Non-pigmented ciliary epithelial cell (primary cell): ENCODE measurements at regions not wholly inside any gene's neighbourhood (a gene's known extent, or its start where the extent isn't known, plus 50 kb on each side); places are given as distances from the start of the nearest gene placed in this dataset.
"Not testable (repeated sequence)": the region's sequence is repeated elsewhere in the genome, so short reads cannot be mapped to it uniquely, and the experiment has no call there.

Experiments
- DNase-seq: peaks from one replicate; pipeline ENCODE4 v3.0.0-alpha.2; 2010; ENCODE audit warnings: low read depth

DNA sequence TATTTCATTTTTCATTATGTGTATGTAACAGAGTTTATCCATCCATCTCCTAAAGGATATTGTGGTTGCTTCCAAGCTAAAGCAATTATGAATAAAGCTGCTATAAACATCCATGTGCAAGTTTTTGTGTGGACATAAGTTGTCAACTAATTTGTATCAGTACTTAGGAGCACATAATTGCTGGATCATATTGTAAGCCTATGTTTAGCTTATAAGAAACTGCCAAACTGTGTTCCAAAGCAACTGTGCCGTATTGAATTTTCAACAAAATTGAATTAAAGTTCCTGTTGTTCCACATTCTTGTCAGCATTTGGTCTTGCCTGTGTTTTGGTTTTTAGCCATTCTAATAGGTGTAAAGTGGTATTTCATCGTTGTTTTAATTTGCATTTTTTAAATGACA lies 416.9 kb downstream of the SLC6A15 start:
- no peak for DNase-seq

DNA sequence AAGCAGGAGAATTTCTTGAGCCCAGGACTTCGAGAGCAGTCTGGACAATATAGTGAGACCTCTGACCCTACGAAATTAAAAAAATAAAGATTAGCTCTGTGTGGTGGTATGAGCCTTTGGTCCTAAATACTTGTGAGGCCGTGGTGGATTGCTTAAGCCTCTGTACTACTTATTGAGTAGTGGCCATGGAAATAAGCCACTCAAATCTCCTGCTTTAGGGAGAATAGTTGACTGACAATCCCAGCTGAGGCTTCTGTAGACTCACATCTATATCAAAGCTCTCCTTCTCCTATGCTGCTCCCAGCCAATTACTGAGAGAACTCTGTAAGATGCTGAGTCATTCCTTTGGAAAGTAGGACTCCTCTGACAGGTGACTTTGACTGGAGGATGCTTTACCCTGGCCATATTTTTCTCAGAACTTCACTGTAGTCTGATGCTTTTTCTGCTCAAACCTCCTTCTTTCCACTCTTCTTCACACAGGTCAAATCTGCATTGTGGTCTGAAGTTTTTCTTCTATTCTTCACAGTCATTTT lies 420.2 kb downstream of the SLC6A15 start:
- no peak for DNase-seq

DNA sequence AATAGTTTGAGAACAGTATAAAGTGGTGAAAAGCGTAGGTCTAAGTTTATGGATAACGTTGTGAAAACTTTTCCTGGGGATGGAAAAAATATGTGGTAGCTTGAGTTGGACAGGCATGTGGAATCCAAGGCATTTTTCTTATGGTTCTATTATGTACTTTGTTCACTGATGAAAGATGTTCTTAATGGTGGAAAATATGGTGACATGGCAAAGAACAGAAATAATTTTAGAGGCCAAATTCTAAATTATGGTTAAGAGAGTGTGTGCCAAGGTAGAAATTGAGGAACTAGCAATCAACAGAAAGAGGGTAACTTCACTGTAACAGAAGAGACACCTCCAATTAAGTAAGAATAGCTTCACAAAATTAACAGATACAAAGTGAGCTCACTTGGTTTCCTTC lies 427.8 kb downstream of the SLC6A15 start:
- DNase-seq: no peak

DNA sequence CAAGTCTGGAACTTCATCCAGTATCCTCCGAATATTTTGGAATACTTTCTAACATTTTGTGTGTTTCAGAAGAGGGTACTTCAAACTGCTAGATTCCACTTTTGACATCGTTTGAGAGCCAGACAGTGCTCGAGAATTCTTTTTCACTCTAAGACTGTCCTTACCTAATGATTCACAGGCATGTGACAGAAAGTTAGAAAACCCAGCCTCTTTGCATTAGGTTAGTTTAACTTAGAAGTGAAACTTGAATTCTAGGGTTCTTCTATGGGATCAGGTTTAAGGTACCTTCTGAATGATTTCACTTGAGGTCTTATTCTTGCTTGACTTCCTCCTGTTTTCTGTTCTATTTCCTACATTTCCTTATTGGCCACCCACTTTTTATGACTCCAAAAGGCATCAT lies 431.8 kb downstream of the SLC6A15 start:
- DNase-seq: no peak

DNA sequence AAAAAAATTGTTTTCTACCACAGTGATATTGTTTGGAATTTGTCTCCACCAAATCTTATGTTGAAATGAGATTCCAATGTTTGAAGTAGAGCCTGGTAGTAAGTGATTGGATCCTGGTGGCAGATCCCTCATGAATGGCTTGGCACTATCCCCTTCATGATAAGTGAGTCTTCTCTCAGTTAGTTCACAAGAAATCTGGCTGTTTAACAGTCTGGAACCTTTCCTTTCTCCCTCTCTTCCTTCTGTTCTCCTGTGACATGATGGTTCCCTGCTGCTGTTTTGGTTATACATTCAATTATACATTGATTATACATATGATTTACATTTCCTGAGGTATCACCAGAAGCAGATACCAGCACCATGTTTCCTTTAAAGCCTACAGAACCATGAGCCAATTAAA lies 442.2 kb downstream of the SLC6A15 start:
- DNase-seq: no peak

DNA sequence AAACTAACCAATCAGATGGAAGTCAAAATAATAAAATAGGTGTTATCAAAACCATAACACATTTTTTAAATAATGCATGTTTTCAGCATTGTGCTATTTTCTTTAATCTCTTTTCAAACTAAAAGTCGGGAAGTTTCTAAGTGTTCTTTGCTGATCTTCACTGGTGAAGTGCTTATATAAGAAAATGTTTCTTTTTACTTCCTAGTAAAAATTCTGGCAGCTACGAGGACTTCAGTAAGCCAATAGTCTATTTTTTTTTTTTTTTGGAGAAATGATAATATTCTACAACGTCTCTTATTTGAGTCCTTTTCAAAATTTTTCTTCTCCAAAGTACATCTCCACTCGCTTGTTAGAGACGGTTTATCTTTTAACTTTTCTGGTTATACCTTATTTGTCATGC lies 448.0 kb downstream of the SLC6A15 start:
- DNase-seq: no peak

DNA sequence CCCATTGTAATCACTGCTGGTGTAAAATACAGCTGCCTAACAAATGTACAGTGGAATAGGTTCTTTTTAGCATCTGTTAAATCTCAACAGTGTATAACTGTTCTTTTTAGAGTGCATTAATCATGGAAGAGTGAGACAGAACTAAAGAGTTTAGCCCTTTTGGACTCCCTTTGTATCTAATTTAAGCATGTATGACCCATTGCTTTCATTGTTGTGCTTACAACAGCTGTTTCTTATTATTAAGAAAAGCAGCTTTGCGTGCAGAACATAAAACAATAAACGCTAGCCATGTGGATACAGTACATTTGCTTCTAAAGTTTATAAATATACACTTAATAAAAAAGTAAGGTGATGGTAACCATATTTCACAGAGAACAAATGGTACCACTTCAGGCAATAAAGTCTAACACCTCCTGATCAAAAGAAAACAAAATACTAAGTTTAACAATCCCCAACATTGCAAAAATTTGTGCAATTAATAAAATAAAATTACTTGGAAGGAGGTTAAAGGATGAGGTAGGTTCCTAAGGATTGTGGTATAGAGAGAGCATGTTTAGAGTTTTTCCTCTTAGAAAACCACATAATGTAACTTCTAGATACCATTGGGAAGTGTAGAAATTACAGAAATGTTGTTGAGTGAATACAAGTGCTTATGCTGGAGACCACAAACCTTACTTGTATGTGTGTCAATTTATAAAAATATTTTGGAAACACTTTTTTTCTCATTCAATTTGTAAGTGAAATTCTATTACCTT lies 448.7 kb downstream of the SLC6A15 start:
- DNase-seq: no peak

DNA sequence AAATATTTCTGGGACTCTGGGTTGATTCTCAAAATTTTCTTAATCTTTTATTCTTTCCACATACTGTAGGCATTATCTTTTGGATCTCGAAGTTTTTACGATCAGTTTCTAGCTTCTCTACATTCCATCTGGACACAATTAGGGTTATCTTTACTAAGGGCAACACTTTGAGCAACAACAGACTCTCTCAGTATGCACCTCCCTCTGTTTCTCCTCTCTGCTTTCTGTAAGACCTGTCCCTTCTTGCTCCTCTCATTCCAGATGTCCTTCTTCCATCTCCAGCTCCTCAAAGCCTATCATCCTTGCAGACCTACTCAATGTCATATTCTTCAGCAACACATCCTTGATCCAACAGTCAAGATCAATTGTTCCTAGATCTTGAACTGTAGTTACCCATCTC lies 457.0 kb downstream of the SLC6A15 start:
- no peak for DNase-seq

DNA sequence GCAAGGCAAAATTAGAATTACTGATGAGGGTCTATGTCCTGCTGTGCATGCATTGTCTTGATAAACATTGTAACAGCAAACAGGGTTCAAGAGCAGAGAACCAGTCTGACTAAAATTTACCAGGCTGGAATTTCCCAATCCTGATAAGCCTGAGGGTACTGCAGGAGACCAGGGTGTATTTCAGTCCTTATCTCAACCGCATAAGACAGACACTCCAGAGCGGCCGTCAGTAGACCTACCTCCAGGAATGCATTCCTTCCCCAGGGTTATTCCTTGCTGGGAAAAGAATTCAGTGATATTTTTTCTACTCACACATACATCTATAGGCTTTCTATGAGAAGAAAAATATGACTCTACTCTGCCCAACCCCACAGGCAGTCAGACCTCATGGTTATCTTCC lies 466.1 kb downstream of the SLC6A15 start:
- not testable (repeated sequence) for DNase-seq

DNA sequence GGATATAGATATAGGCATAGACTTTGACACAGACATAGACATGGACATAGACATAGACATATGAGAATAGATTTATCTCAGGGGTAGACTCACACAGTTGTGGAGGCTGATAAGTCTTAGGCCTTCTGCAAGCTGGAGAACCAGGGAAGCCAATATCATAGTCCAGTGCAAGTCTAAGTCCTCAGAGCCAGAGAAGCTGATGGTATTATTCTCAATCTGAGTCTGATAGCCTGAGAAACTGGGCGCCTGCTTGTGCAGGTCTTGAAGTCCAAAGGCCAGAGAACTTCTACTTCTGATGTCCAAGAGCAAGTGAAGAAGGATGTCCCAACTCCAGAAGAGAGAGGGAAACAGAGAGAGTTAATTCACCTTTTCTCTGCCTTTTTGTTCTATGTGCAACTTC lies 476.5 kb downstream of the SLC6A15 start:
- no peak for DNase-seq

DNA sequence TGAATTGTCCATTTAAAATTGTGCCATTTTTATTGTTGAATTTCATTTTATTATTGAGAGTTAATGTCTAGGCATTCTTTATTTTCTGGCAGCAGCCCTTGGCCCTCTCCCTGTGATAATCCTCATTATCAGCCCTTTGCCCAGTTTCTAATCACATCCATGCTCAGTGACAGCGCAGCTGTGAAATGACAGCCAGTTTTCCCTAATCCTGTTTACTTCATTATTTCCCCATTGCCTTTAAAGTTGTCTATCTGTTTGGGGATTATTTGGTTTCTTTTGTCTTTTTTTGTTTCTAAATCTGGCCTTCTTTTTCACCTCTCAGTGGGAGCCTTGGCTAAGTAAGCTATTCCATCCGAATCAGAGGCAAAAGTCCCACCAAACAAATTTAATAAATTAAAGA lies 476.9 kb downstream of the SLC6A15 start:
- DNase-seq: no peak

DNA sequence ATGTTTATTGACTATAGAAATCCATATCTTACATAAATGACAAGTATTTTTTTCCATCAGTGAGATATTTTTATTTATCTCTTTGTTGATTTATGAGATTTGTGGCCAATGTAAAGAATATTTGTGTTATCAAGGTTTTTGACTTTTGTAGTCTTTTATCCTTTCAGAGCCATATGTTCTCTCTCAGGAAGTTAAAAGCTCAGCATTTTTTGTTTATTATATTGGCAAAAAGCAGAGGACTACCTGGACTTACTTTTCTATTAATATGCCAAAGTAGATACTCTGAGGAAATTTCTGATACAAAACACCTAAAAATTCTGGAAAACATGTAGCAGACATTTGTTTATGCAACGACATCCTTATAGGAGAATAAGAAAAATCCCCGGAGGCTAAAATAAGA lies 490.3 kb downstream of the SLC6A15 start:
- no peak for DNase-seq

DNA sequence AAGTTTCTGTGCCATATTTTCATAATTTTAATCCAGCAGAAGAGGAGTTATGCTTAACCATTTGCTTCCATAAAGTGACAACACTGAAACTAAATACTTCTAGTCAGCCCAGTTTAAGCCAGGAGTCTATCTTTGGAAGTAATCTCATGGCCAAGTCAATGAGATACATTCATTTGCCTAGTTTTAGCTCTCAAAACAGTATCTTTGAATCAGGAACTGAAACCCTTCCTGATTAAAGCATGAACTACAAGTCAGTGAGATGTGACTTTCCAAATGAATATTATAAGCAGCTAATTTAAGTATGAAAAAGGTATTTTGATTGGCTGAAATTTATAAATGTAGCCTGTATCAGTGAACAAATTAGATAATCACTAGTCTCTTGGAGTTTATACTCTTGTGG lies 491.5 kb downstream of the SLC6A15 start:
- DNase-seq: no peak

DNA sequence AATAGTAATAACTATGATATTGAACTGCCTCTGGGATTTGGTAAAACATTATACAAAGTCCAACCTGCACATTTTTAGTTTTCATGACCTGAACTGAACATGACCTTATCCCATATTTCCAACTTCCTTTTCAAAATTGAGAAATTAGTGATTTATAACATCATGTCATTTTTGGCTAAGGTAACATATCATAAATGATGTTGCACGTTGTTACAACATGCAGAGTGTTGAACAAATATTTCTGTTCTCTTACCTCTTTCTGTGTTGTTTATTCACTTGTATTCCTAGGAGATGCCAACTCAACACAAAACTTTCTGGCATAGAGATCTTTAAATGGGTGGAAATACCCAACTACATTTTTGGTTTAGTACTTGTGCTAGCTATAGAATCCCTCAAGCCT lies 496.0 kb downstream of the SLC6A15 start:
- DNase-seq: no peak

DNA sequence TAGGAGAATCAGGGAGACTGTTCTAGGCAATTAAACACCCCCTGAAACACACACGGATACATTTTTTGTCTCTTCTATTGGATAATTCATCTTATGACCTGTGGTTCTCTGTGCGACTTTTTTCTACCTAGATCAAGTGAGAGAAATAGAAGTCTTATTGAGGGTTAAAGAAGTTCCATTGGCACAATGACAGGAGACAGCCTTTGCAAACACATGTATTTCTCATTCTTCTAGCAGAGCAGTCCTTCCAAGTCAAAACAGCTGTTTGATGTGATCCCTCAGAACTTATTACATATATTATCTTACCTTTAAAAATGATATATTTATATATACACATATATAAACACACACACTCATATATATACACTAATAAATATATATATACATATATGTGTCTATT lies 496.7 kb downstream of the SLC6A15 start:
- no peak for DNase-seq

DNA sequence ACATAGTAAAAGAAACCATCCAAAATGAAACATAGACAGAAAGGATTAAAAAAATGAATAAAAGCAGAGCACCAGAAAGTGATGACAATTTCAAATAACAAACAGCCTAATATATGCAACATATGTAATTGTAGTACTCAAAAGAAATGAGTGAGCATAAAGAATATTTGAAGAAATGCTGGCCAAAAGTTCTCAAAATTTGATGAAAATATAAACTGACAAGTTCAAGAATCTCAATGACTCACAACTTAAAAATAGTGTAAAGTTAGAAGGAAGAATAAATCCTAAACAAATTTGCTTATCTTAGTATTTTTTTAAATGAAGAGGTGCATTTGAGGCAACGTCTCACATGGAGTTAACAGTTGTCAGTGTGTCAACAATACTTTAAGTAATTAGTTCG lies 498.9 kb downstream of the SLC6A15 start:
- DNase-seq: no peak

DNA sequence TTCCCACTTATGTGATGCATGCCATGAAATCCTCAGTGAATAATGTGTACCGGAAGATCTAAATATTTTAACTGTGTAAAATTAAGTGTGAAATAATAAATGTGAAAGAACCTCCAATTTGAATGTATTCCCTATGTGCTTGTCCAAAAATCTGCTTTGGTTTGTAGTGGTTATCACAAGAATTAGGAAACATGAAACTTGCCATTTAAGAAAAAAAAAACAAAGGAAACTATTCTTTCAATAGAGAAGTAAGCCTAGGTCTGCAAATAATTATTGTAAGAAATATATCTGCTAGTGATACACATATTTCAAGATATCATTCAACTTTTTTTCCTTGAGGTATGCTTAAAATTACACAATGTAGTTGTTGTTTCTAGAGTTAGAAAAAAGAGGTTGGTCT lies 500.4 kb downstream of the SLC6A15 start:
- no peak for DNase-seq

DNA sequence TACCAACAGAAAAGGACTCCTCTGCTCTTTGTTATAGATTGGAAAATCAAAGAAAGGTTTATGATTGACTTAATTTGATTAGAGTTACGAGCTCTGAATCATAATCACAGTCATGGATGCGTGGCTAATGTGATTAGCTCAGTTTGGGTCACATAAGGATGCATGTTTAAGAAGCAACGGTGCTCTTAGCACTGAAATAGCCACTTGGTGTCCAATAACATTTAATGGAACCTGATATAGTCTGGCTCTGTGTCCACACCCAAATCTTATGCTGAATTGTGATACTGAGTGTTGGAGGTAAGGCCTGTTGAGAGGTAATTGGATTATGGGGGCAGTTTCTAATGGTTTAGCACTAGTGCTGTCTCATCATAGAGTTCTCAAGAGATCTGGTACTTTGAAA lies 501.6 kb downstream of the SLC6A15 start:
- no peak for DNase-seq

DNA sequence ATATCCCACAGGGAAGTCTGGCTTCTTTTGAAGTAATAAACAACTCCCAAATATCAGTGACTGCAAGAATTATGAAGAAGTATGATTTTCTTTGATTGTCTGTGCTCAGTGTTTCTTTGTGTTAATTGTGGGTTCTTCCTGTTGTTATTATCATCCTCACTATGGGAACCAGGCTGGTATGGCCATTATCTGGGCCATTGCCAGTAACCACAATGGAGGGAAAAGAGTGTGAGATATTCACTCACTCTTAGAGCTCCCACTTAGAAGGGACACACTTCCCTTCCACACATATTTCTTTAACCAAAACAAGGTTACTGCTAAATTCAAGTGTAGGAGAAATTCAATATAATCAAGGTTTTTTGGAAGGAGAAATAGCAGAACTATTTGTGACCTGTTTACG lies 503.7 kb downstream of the SLC6A15 start:
- DNase-seq: no peak

DNA sequence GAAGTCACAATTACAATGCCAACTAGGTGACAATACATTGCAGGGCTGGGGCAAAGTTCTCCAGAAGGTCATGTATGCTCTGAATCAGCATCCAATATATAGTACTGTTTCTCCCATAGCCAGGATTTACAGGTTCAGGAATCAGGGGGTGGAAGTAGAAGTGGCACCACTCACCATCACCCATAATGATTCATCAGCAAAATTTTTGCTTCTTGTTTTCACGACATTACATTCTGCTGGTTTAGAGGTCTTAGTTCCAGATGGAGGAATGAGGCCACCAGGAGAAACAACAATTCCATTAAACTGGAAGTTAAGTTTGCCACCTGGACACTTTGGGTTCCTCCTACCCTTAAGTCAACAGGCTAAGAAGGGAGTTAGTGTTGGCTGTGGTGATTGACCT lies 505.9 kb downstream of the SLC6A15 start:
- not testable (repeated sequence) for DNase-seq

DNA sequence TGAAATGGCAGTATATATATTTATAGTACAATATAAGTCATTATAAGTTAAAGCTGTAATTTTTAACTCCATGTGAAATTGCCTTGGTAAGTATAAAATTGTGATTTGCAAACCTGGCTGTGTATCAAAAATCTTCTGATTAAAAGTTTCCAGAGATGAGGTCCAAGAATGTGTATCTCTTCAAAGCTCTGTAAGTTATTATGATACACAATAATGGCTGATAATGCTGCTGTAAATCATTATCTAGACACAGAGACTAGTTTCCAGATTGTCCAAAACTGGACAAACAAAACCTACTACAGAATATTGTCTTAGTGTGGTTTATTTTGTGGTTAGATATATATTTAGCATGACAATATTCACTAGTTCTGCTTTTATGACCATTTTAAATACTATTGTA lies 514.8 kb downstream of the SLC6A15 start:
- no peak for DNase-seq

DNA sequence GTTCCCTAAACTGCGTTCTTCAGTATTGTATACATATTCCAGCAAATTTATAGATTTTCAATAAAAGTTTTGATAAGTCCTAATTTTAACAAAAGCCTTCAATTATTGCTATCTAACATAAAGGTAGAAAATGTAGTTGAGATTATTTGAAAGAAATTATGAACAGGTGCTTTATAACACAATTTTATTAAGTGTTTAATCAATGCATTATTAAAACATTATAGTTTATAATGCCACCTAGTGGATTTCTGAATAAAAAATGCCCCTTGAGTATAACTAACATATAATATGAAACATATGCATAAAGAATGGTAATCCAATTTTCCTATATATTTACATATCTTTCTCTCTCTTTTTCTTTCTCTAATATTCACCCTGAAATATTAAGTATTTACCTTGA lies 515.3 kb downstream of the SLC6A15 start:
- no peak for DNase-seq

DNA sequence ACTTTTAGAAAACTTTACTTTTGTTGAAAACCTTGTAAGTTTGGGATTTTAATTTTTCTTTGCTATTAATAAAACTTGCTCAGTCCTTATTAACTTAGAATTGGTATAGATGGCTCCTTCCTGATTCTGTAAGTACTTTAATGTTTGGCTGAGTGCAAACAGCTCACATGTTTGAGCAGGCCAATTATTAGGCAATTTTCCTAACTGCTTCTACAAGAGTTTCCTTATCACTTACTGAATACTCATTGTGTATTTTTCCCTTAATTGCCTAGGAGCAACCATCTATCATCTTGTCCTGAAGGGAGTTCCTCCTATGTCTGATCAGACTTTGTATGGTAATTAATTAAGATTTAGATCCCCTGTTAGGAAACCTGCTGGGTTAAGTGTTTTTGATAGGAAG lies 521.4 kb downstream of the SLC6A15 start:
- not testable (repeated sequence) for DNase-seq

DNA sequence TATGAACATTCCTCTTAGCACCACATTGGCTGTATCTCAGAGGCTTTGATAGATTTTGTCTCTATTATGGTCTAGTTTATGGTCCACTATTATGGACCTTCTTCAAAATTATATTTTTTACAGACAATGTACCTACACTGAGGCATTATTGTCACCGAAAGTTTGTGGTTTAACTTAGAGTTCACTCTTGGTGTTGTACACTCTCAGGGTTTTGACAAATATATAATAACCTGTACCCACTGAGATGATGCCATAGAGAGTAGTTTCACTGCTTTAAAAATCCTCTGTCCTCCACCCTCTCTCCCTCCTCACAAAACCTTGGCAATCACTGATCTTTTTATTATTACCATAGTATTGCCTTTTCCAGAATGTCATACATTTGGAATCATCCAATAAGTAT lies 528.2 kb downstream of the SLC6A15 start:
- DNase-seq: no peak
